SU-DHL-6 (cell line): ENCODE measurements at regions not wholly inside any gene's neighbourhood (a gene's known extent, or its start where the extent isn't known, plus 50 kb on each side); places are given as distances from the start of the nearest gene placed in this dataset.

Source experiments
- H2AFZ ChIP-seq: fragments of 200-600 bp; sonication (generic); 2 replicates; pipeline ENCODE4 v1.6.1; 2014; ENCODE audit warnings: low read depth, mild to moderate bottlenecking, moderate library complexity, mixed read lengths, antibody characterized with exemption, low read length; ENCODE audit not compliant: severe bottlenecking
- H3F3A ChIP-seq: fragments of 200-600 bp; shearing (Covaris generic); 2 replicates; pipeline ENCODE4 v1.6.0; 2016; ENCODE audit warnings: antibody characterized with exemption, mild to moderate bottlenecking; ENCODE audit not compliant: insufficient read depth
- H3K27ac ChIP-seq: fragments of 200-600 bp; sonication (generic); 2 replicates; pipeline ENCODE4 v1.5.1; 2016; ENCODE audit warnings: low read depth, mild to moderate bottlenecking, low read length, moderate library complexity, mixed read lengths
- H3K27me3 ChIP-seq: fragments of 200-600 bp; sonication (generic), shearing (Covaris generic); 2 replicates; pipeline ENCODE4 v1.6.0; 2014; ENCODE audit warnings: mild to moderate bottlenecking, low read length
- H3K36me3 ChIP-seq: fragments of 200-600 bp; sonication (generic); 2 replicates; pipeline ENCODE4 v1.6.1; 2014; ENCODE audit warnings: mild to moderate bottlenecking, low read length, mixed read lengths
- H3K4me2 ChIP-seq: fragments of 300-600, 200-600 bp; shearing (Covaris generic), sonication (generic); 2 replicates; pipeline ENCODE4 v1.6.0; 2014; ENCODE audit warnings: low read length, low read depth, mild to moderate bottlenecking; ENCODE audit not compliant: poor library complexity, severe bottlenecking
- H3K4me3 ChIP-seq: fragments of 200-600 bp; sonication (generic); 2 replicates; pipeline ENCODE4 v1.5.1; 2014; ENCODE audit warnings: antibody characterized with exemption, low read length, mild to moderate bottlenecking, mixed read lengths; ENCODE audit not compliant: insufficient read depth, poor library complexity, severe bottlenecking
- H3K79me2 ChIP-seq: fragments of 200-600 bp; sonication (generic); 2 replicates; pipeline ENCODE4 v1.6.1; 2014; ENCODE audit warnings: mild to moderate bottlenecking, low read length, moderate library complexity; ENCODE audit not compliant: insufficient read depth
- H3K9ac ChIP-seq: fragments of 200-600 bp; sonication (generic); 2 replicates; pipeline ENCODE4 v1.7.0; 2014; ENCODE audit warnings: mild to moderate bottlenecking, low read length
- H3K9me2 ChIP-seq: fragments of 200-600 bp; sonication (generic); replicated peaks from 2 replicates; pipeline ENCODE4 v1.6.1; 2014; ENCODE audit warnings: low read length; ENCODE audit not compliant: insufficient read depth
- H3K9me3 ChIP-seq: fragments of 200-600 bp; sonication (generic); 2 replicates; pipeline ENCODE4 v1.6.1; 2014; ENCODE audit warnings: low read length, mixed read lengths; ENCODE audit not compliant: insufficient read depth
- H4K20me1 ChIP-seq: fragments of 200-600 bp; sonication (generic); 2 replicates; pipeline ENCODE4 v1.6.1; 2014; ENCODE audit warnings: low read depth, mild to moderate bottlenecking, antibody characterized with exemption, low read length, moderate library complexity, mixed read lengths
- EZH2phosphoT487 ChIP-seq: fragments of 200-600 bp; sonication (generic), shearing (Covaris generic); conservative IDR thresholded peaks from 2 replicates; pipeline ENCODE4 v1.6.1; 2018; ENCODE audit warnings: mild to moderate bottlenecking, antibody characterized with exemption, low read length, moderate library complexity, mixed read lengths
- TF ChIP-seq, protein P1 (sequence below): fragments of 200-600 bp; sonication (generic); IDR thresholded peaks from one replicate; pipeline ENCODE4 v1.5.1; 2017; ENCODE audit warnings: antibody characterized with exemption, mild to moderate bottlenecking, low read length, moderate library complexity; ENCODE audit not compliant: insufficient read depth, poor library complexity, severe bottlenecking

- H3K9ac ChIP-seq, result no peak overlapping the region
- H3K9me2 ChIP-seq, result no peaks in the 10 kb centered on the region
- no peak overlapping the region for H3K27ac ChIP-seq
- no peak overlapping the region for H3K4me3 ChIP-seq
- no peak overlapping the region for H2AFZ ChIP-seq
- H3K4me2 ChIP-seq, result no peak overlapping the region
- TF ChIP-seq, protein P1, sequence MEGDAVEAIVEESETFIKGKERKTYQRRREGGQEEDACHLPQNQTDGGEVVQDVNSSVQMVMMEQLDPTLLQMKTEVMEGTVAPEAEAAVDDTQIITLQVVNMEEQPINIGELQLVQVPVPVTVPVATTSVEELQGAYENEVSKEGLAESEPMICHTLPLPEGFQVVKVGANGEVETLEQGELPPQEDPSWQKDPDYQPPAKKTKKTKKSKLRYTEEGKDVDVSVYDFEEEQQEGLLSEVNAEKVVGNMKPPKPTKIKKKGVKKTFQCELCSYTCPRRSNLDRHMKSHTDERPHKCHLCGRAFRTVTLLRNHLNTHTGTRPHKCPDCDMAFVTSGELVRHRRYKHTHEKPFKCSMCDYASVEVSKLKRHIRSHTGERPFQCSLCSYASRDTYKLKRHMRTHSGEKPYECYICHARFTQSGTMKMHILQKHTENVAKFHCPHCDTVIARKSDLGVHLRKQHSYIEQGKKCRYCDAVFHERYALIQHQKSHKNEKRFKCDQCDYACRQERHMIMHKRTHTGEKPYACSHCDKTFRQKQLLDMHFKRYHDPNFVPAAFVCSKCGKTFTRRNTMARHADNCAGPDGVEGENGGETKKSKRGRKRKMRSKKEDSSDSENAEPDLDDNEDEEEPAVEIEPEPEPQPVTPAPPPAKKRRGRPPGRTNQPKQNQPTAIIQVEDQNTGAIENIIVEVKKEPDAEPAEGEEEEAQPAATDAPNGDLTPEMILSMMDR, result no peak
- TF ChIP-seq EZH2phosphoT487, result no peak
- no peaks in the 10 kb centered on the region for H3F3A ChIP-seq
- H4K20me1 ChIP-seq, result no peaks in the 10 kb centered on the region
- H3K79me2 ChIP-seq, result no peaks in the 10 kb centered on the region
- H3K36me3 ChIP-seq, result no peaks in the 10 kb centered on the region
- no peaks in the 10 kb centered on the region for H3K9me3 ChIP-seq
- no peaks in the 10 kb centered on the region for H3K27me3 ChIP-seq
Observed at GRCh38 chr13:22061806-22062391, 391.0 kb downstream of the FGF9 start.

DNA sequence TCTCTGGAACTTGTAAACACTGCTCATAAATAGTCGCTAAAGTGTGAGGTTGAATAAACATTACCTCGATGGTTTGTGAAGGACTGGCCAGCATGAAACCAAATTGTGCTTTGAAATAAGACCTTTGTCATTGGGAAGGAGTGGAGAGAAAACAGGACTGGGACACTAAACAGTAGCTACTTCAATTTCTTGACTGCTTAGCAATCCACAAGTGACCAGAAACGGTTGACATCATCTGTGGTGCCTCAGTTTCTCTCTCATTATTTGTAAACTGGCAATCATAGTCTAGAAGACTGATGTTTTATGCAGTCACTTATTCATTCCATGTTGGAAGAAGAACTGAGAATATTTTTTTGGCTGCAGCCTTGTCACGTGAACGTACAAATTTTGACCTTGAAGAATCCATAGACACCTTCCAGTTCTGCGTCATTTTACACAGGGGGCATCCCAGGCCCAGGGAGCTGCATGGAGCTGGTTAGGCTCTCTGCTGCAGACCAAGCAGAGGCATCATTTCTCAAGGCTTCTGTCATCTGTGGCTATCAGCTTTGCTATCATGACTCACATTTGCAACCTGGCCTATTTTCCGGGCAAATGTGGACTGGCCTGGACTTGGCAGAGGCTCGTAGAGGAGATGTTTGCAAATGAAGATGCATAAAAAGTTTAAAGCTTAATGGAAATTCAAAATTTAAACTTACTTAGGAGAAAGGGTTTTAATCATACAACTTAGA is 391.8 kb downstream of the FGF9 start:
- Histone ChIP-seq H3F3A (no peaks in the 10 kb centered on the region), H4K20me1 (no peaks in the 10 kb centered on the region), H3K4me3 (no peak overlapping the region), H3K4me2 (no peak overlapping the region), H3K9me2 (no peaks in the 10 kb centered on the region), H3K27me3 (no peaks in the 10 kb centered on the region), H3K36me3 (no peaks in the 10 kb centered on the region), H2AFZ (no peak overlapping the region), H3K9ac (no peak overlapping the region), H3K79me2 (no peaks in the 10 kb centered on the region), H3K9me3 (no peaks in the 10 kb centered on the region), H3K27ac (no peak overlapping the region)
- TF ChIP-seq, protein P1, result no peak
- no peak for TF ChIP-seq EZH2phosphoT487

DNA sequence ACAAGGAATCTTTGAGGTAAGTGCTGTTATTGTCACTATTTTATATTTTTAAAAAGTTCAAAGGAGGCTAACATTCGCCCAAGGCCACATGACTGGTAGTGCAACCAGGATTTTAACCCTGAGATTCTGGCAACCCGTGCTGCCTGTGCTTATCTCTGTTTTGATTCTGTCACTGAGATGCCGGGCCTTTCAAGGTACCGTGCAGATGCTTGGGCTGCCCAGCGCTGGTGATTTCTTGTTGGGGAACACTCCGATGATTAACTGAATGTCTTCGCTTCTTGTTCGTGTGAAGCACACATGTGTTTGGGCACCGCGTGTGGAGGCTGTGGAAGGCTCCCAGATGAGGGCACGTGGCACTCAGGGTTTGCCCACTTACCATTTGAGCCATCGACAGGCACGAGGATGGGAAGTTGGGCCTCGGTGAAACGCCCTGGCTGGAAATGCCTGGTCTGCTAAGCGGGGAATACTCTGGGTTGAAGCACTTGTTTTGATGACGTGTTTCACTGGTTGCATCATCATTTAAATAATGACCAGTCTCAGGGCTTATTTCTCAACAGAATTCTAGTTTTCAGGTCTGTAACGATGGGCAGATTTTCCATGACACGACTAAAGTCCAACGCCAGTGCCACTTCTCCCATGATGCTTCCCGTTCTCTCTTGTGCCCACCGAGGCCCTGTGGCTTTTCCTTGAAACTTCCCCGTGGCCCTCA is 392.7 kb downstream of the FGF9 start:
- Histone ChIP-seq H3F3A (no peaks in the 10 kb centered on the region), H2AFZ (no peak overlapping the region), H4K20me1 (no peaks in the 10 kb centered on the region), H3K9me3 (no peaks in the 10 kb centered on the region), H3K27me3 (no peaks in the 10 kb centered on the region), H3K27ac (no peak overlapping the region), H3K9me2 (no peaks in the 10 kb centered on the region), H3K79me2 (no peaks in the 10 kb centered on the region), H3K4me3 (no peak overlapping the region), H3K9ac (no peak overlapping the region), H3K4me2 (no peak overlapping the region), H3K36me3 (no peaks in the 10 kb centered on the region)
- no peak for TF ChIP-seq EZH2phosphoT487
- TF ChIP-seq, protein P1, result no peak
